ENCODE measurements at regions not wholly inside any gene's neighbourhood (a gene's known extent, or its start where the extent isn't known, plus 50 kb on each side); places are given as distances from the start of the nearest gene placed in this dataset.

DNA sequence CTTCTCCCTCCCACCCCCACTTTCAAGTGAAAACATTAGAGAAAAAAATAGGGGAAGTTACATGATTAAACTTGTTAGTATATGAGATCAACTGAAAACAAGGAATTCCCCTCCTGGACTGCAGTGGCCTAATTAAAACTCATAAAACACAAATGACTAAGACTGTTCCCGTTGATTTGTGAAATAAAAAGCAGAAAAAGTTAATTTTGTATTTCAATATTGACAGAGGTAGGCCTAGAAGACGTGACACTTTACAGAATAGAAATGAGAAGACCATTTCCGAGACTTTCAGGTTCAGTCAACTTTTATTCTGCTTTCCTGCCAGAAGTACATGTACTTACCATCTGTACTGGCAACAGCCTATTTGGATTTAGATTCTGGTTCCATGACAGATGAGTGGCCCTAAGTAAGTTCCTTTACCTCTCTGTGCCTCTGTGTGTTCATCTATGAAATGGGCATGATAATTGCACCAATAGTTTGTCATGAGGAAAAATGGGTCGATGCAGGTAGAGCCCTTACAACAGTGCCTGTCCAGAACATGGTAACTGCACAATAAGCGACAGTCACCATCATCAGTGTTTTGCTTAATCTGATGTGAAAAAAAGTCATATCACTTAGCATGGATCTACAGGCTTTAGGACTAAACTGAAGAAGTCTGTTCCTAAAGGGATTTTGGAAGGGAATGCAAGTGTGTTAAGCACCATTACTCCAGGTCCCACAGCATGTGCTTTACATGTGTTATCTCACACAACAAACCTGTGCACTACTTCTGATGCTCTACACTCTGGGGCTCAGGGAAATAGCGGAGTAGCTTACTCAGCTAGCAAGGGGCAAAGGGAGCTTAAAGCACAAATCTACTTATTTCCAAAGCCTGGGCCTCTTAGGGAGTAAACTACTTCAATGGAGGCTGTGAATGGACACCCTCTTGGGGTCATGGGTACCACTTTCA, 562.3 kb upstream of the DIPK2B start:
- H2BK5ac ChIP-seq (ENCODE audit: low read depth, low read length, poor library complexity, severe bottlenecking): peak overlapping the region; percentile 63
- H3K9me3 ChIP-seq (ENCODE audit: control insufficient read depth, insufficient read depth, low read length): no peaks in the 10 kb centered on the region
- in situ Hi-C loops (cut with MboI; ENCODE audit: low sequenced_read_pairs) (no loop called here), intact Hi-C loops (cut with micrococcal nuclease) (no loop called here), dilution Hi-C loops (cut with HindIII; ENCODE audit: low sequenced_read_pairs, unreplicated experiment) (no loop called here)
- TF ChIP-seq NFE2L2 (IDR thresholded peaks at IDR 0.05; ENCODE audit: low read depth, low read length) (no peak), MAZ (IDR thresholded peaks at IDR 0.05; ENCODE audit: borderline replicate concordance, low read depth, low read length) (no peak), RCOR1 (IDR thresholded peaks at IDR 0.05; ENCODE audit: insufficient replicate concordance, low read length) (no peak), MAFK (IDR thresholded peaks at IDR 0.05; ENCODE audit: low read depth, low read length) (no peak), BHLHE40 (IDR thresholded peaks at IDR 0.05; ENCODE audit: low read depth, low read length) (no peak), MXI1 (IDR thresholded peaks at IDR 0.05; ENCODE audit: borderline replicate concordance, low read depth, low read length) (no peak), RAD21 (IDR thresholded peaks at IDR 0.05; ENCODE audit: low read length) (no peak), POLR2A (IDR thresholded peaks at IDR 0.05; ENCODE audit: low read depth, low read length) (no peak; the same call in 1 of the 2 replicates), SMC3 (IDR thresholded peaks at IDR 0.05; ENCODE audit: low read depth, low read length) (no peak), CTCF (conservative IDR thresholded peaks at IDR 0.05; ENCODE audit: low read depth, low read length) (no peak), USF2 (IDR thresholded peaks at IDR 0.05; ENCODE audit: low read depth, low read length) (no peak), CHD1 (IDR thresholded peaks at IDR 0.05; ENCODE audit: low read depth, low read length) (no peak), FOS (IDR thresholded peaks at IDR 0.05; ENCODE audit: low read depth, low read length) (no peak)
- TF ChIP-seq, protein P1, sequence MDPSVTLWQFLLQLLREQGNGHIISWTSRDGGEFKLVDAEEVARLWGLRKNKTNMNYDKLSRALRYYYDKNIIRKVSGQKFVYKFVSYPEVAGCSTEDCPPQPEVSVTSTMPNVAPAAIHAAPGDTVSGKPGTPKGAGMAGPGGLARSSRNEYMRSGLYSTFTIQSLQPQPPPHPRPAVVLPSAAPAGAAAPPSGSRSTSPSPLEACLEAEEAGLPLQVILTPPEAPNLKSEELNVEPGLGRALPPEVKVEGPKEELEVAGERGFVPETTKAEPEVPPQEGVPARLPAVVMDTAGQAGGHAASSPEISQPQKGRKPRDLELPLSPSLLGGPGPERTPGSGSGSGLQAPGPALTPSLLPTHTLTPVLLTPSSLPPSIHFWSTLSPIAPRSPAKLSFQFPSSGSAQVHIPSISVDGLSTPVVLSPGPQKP (IDR thresholded peaks at IDR 0.05; ENCODE audit: borderline replicate concordance, low read depth, low read length): no peak
- no peaks in the 10 kb centered on the region for H3K9me1 ChIP-seq (ENCODE audit: insufficient read depth, low read length)
- no peak overlapping the region for H4K5ac ChIP-seq (ENCODE audit: low read depth, low read length)
- CTCF ChIA-PET: interaction anchor here (1.0 kb wide), 1 partner anchor 11 kb away, joined by 3 read pairs; no protein-coding TSS in a partner anchor
- H3K4me1 ChIP-seq (ENCODE audit: control insufficient read depth, insufficient read depth, low read length): peaks cover 9% of the 10 kb centered on the region
- no TSS peak for BruUV-seq (replicated peaks)
- no peaks in the 10 kb centered on the region for H3K27me3 ChIP-seq (ENCODE audit: control insufficient read depth, insufficient read depth, low read length)
- H3K14ac ChIP-seq (replicated peaks; ENCODE audit: low read depth, low read length): peak overlapping the region; percentile 49
- no peak overlapping the region for H4K91ac ChIP-seq (ENCODE audit: insufficient read depth, low read depth, low read length)
- H3K4me3 ChIP-seq (ENCODE audit: insufficient read depth, low read depth, low read length): no peak overlapping the region
- ATAC-seq (ENCODE audit: low read depth): no peak
- H3K79me1 ChIP-seq (ENCODE audit: low read depth in 1 of 2, low read length in 2 of 2): no peaks in the 10 kb centered on the region; a peak in 1 of 4 replicates
- H4K20me1 ChIP-seq (ENCODE audit: insufficient read depth, low read length): peaks cover 37% of the 10 kb centered on the region
- WGBS, 2 experiments (ENCODE audit: extremely low coverage in 2 of 2, insufficient read length in 1 of 2): no CpG with 5 or more reads among the region's 6 CpGs
- POLR2A ChIA-PET (ENCODE audit: unreplicated experiment): no interaction called here
- no peak overlapping the region for H2AFZ ChIP-seq (replicated peaks; ENCODE audit: low read length, poor library complexity)
- peak overlapping the region; percentile 40; the same call in 1 of the 2 replicates for H3K4me2 ChIP-seq (ENCODE audit: low read depth, low read length)
- no peak overlapping the region for H2BK15ac ChIP-seq (ENCODE audit: low read depth, low read length)
- peak overlapping the region; percentile 22; the same call in 1 of the 2 replicates for H3K9ac ChIP-seq (ENCODE audit: low read depth, low read length)
- DNase-seq: no peak
- H4K8ac ChIP-seq (ENCODE audit: low read depth in 2 of 2, low read length in 2 of 2): peak overlapping the region in 1 of 2 experiments; percentile 20; a peak in 2 of 4 replicates
- H3K36me3 ChIP-seq (ENCODE audit: control insufficient read depth, insufficient read depth, low read length): peaks cover 19% of the 10 kb centered on the region
- H2BK20ac ChIP-seq (ENCODE audit: low read depth, low read length): no peak overlapping the region
- H3K27ac ChIP-seq (ENCODE audit: insufficient read depth, low read length): peak overlapping the region; percentile 15; the same call in 1 of the 2 replicates
- H2BK120ac ChIP-seq (ENCODE audit: low read depth, low read length): peak overlapping the region; percentile 17; the same call in 1 of the 2 replicates
- no peak overlapping the region for H2AK9ac ChIP-seq (replicated peaks; ENCODE audit: low read depth, low read length, poor library complexity)
- H2AK5ac ChIP-seq (ENCODE audit: low read depth, low read length): no peak overlapping the region
- no peak overlapping the region; the same call in 1 of the 2 replicates for H3K18ac ChIP-seq (ENCODE audit: low read depth, low read length)
- peak overlapping the region; percentile 29; the same call in 1 of the 2 replicates for H3K4ac ChIP-seq (ENCODE audit: low read depth, low read length)
- no peak overlapping the region for H3K56ac ChIP-seq (ENCODE audit: extremely low read depth, insufficient read depth, low read length)
- peak overlapping the region; percentile 72 for H3K23ac ChIP-seq (ENCODE audit: low read depth, low read length)

Measured in IMR-90 (cell line).